GM21529 (cell line): ENCODE measurements at regions not wholly inside any gene's neighbourhood (a gene's known extent, or its start where the extent isn't known, plus 50 kb on each side); places are given as distances from the start of the nearest gene placed in this dataset.
"Not testable (repeated sequence)": the region's sequence is repeated elsewhere in the genome, so short reads cannot be mapped to it uniquely, and the experiment has no call there.

Source experiments
- ATAC-seq: cut with Tn5 transposase; IDR thresholded peaks from one replicate; pipeline ENCODE4 v1.9.1; 2021; ENCODE audit not compliant: unreplicated experiment

- ATAC-seq, result no peak
Observed at GRCh38 chr15:69552057-69552815, 99.6 kb downstream of the RPLP1 start.

GRCh38 chr15:69553686-69554085 is 101.1 kb downstream of the RPLP1 start:
- ATAC-seq, result no peak

GRCh38 chr15:69554279-69554961 is 101.8 kb downstream of the RPLP1 start:
- ATAC-seq, result no peak

GRCh38 chr15:69555080-69555479 is 102.5 kb downstream of the RPLP1 start:
- ATAC-seq, result no peak

GRCh38 chr15:69556344-69556743 is 103.7 kb downstream of the RPLP1 start:
- ATAC-seq, result no peak

- no peak for ATAC-seq
Observed at GRCh38 chr15:69557020-69557706, 104.5 kb downstream of the RPLP1 start.

- ATAC-seq, result no peak
Observed at GRCh38 chr15:69557707-69558409, 105.2 kb downstream of the RPLP1 start.

GRCh38 chr15:69559440-69560190 is 107.0 kb downstream of the RPLP1 start:
- ATAC-seq, result no peak

- ATAC-seq, result no peak
Observed at GRCh38 chr15:69561071-69561784, 108.6 kb downstream of the RPLP1 start.

GRCh38 chr15:69562116-69562515 is 109.5 kb downstream of the RPLP1 start:
- no peak for ATAC-seq

GRCh38 chr15:69562564-69562963 is 109.9 kb downstream of the RPLP1 start:
- no peak for ATAC-seq

- ATAC-seq, result no peak
Observed at GRCh38 chr15:69565066-69565655, 112.5 kb downstream of the RPLP1 start.

GRCh38 chr15:69567238-69567760 is 114.7 kb downstream of the RPLP1 start:
- ATAC-seq, result not testable (repeated sequence)

GRCh38 chr15:69568173-69569009 is 115.8 kb downstream of the RPLP1 start:
- no peak for ATAC-seq

- no peak for ATAC-seq
Observed at GRCh38 chr15:69570454-69570853, 117.8 kb downstream of the RPLP1 start.

- ATAC-seq, result no peak
Observed at GRCh38 chr15:69570997-69571396, 118.4 kb downstream of the RPLP1 start.

- not testable (repeated sequence) for ATAC-seq
Observed at GRCh38 chr15:69573278-69573677, 120.7 kb downstream of the RPLP1 start.

- no peak for ATAC-seq
Observed at GRCh38 chr15:69573815-69574475, 121.3 kb downstream of the RPLP1 start.
